Smooth muscle cell (in vitro differentiated cells): ENCODE measurements at regions not wholly inside any gene's neighbourhood (a gene's known extent, or its start where the extent isn't known, plus 50 kb on each side); places are given as distances from the start of the nearest gene placed in this dataset.
A peak's percentile ranks its signal among the peaks of the same experiment; 100 is the strongest.

Experiments used
- DNase-seq: peaks from one replicate; lab custom pipeline; 2025; ENCODE audit not compliant: unreplicated experiment; lab: John Stamatoyannopoulos, UW
- H2AFZ ChIP-seq: fragments of 200-600 bp; sonication (generic); 2 replicates; pipeline ENCODE4 v1.6.0; 2016; ENCODE audit warnings: antibody characterized with exemption, low read depth, mild to moderate bottlenecking
- H3F3A ChIP-seq: fragments of 200-600 bp; sonication (generic); 2 replicates; pipeline ENCODE4 v1.6.0; 2017; ENCODE audit warnings: antibody characterized with exemption, low read depth
- H3K27ac ChIP-seq: fragments of 200-600 bp; sonication (generic); 2 replicates; pipeline ENCODE4 v1.5.1; 2016; ENCODE audit warnings: low read depth, mild to moderate bottlenecking
- H3K27me3 ChIP-seq: fragments of 200-600 bp; sonication (generic); 2 replicates; pipeline ENCODE4 v1.6.1; 2016; ENCODE audit warnings: low read depth, mild to moderate bottlenecking
- H3K36me3 ChIP-seq: fragments of 200-600 bp; sonication (generic); 2 replicates; pipeline ENCODE4 v1.5.1; 2016; ENCODE audit warnings: low read depth
- H3K4me1 ChIP-seq: fragments of 200-600 bp; sonication (generic); 2 replicates; pipeline ENCODE4 v1.5.1; 2016; ENCODE audit warnings: low read depth
- H3K4me2 ChIP-seq: fragments of 200-600 bp; sonication (generic); 2 replicates; pipeline ENCODE4 v1.6.0; 2016; ENCODE audit warnings: mild to moderate bottlenecking
- H3K4me3 ChIP-seq: fragments of 200-600 bp; sonication (generic); 2 replicates; pipeline ENCODE4 v1.5.1; 2016; ENCODE audit warnings: mild to moderate bottlenecking
- H3K79me2 ChIP-seq: fragments of 200-600 bp; sonication (generic); 2 replicates; pipeline ENCODE4 v1.6.0; 2016; ENCODE audit warnings: low read depth, mild to moderate bottlenecking
- H3K9ac ChIP-seq: fragments of 200-600 bp; sonication (generic); 2 replicates; pipeline ENCODE4 v1.6.0; 2016; ENCODE audit warnings: low read depth
- H3K9me3 ChIP-seq: fragments of 200-600 bp; sonication (generic); replicated peaks from 2 replicates; pipeline ENCODE4 v1.5.1; 2016; ENCODE audit warnings: low read depth
- H4K20me1 ChIP-seq: fragments of 200-600 bp; sonication (generic); 2 replicates; pipeline ENCODE4 v1.6.0; 2016; ENCODE audit warnings: low read depth
- WGBS: methylation state at CpG from one replicate; pipeline ENCODE4 v1.1.7; 2016; ENCODE audit warnings: low lambda C conversion rate; 5-methylcytosine and 5-hydroxymethylcytosine counted together
- TF ChIP-seq, protein P1 (sequence below): fragments of 200-600 bp; sonication (generic); IDR thresholded peaks from 2 replicates; pipeline ENCODE4 v1.5.1; 2017; ENCODE audit warnings: borderline replicate concordance, mild to moderate bottlenecking, antibody characterized with exemption; ENCODE audit not compliant: insufficient read depth, poor library complexity, severe bottlenecking

DNA sequence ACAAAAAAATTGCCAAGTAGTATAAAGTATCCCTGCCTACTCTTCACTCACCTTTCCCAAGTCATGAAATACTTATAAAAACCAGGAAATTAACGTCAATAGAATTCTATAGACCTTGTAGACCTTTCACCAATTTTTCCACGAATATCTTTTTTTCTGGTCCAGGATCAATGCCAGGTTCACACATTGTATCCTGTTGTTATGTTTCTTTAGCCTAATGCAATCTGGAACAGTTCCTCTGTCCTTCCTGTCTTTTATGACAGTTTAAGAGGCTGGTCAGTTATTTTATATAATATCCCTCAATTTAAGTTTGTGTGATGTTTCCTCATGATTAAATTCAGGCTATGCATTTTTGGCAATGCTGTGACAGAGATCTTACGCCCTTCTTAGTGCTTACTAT, 63.2 kb upstream of the MAGI1 start:
- H3K27me3 ChIP-seq: no peaks in the 10 kb centered on the region
- no peaks in the 10 kb centered on the region for H3K79me2 ChIP-seq
- no peak overlapping the region for H2AFZ ChIP-seq
- H3K36me3 ChIP-seq: no peaks in the 10 kb centered on the region
- H3K9me3 ChIP-seq: no peaks in the 10 kb centered on the region
- H3K27ac ChIP-seq: no peak overlapping the region
- 93% methylated on average over 3 of the region's 3 CpGs for WGBS
- TF ChIP-seq, protein P1, sequence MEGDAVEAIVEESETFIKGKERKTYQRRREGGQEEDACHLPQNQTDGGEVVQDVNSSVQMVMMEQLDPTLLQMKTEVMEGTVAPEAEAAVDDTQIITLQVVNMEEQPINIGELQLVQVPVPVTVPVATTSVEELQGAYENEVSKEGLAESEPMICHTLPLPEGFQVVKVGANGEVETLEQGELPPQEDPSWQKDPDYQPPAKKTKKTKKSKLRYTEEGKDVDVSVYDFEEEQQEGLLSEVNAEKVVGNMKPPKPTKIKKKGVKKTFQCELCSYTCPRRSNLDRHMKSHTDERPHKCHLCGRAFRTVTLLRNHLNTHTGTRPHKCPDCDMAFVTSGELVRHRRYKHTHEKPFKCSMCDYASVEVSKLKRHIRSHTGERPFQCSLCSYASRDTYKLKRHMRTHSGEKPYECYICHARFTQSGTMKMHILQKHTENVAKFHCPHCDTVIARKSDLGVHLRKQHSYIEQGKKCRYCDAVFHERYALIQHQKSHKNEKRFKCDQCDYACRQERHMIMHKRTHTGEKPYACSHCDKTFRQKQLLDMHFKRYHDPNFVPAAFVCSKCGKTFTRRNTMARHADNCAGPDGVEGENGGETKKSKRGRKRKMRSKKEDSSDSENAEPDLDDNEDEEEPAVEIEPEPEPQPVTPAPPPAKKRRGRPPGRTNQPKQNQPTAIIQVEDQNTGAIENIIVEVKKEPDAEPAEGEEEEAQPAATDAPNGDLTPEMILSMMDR: no peak
- no peak overlapping the region for H3K9ac ChIP-seq
- no peak overlapping the region for H3K4me3 ChIP-seq
- no peaks in the 10 kb centered on the region for H3F3A ChIP-seq
- no peak overlapping the region for H3K4me2 ChIP-seq
- DNase-seq: no peak
- H3K4me1 ChIP-seq: no peaks in the 10 kb centered on the region
- no peaks in the 10 kb centered on the region for H4K20me1 ChIP-seq

DNA sequence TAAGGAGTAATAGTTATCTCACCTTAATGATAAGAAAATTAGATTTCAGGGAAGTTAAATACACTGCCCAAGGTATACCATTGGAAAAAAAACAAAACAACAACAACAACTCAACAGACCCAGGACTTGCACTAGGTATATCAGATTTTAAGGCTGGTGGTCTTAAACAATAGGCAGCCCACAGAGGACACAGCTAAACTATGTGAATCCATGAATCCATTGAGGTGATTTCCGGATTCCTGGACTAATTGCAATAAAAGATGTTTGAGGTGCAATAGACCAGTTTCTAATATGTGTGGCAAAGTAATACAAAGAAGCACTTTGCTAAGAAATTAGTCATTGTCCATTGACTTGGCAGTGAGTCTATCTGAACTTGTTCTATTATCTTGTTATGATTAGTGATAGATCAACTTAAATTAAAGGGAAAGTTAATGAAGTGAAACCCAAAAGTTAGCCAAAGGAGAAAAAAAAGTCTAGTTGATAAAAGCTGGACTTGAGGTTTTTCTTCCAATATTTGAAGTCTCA, 60.9 kb upstream of the MAGI1 start:
- Histone ChIP-seq H3K9me3 (no peaks in the 10 kb centered on the region), H3F3A (no peaks in the 10 kb centered on the region), H4K20me1 (no peaks in the 10 kb centered on the region), H3K79me2 (no peaks in the 10 kb centered on the region), H3K4me1 (no peaks in the 10 kb centered on the region), H3K27ac (no peak overlapping the region), H3K4me3 (no peak overlapping the region), H3K9ac (no peak overlapping the region), H3K4me2 (no peak overlapping the region), H3K36me3 (no peaks in the 10 kb centered on the region), H2AFZ (no peak overlapping the region), H3K27me3 (no peaks in the 10 kb centered on the region)
- DNase-seq: no peak
- TF ChIP-seq, protein P1: no peak
- WGBS: 86% methylated on average over 1 of the region's 1 CpG

DNA sequence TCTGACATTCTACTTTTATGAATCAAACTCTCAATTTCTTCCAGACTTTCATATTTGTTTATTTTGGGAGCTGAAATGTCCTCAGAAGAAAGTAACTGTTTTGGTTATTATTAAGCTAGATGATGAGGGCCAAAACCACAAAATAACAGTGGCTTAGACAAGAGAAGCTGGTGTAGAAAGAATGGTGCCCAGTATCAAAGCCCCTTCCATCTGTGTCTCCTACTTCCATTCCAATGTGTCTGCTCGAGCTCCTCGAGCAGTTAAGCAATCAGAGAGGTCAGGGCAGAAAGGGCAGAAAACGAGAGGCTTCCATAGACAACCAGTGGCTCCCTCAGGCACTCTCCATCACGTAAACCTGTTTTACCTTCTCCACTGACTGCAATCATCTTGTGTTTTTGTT, 59.7 kb upstream of the MAGI1 start:
- Histone ChIP-seq H3K4me1 (no peaks in the 10 kb centered on the region), H3K4me2 (peak overlapping the region; percentile 32), H3K9me3 (no peaks in the 10 kb centered on the region), H3K4me3 (no peak overlapping the region), H3K9ac (no peak overlapping the region), H4K20me1 (no peaks in the 10 kb centered on the region), H3F3A (no peaks in the 10 kb centered on the region), H3K36me3 (no peaks in the 10 kb centered on the region), H3K27me3 (no peaks in the 10 kb centered on the region), H3K79me2 (no peaks in the 10 kb centered on the region), H3K27ac (peak overlapping the region; percentile 4), H2AFZ (no peak overlapping the region)
- TF ChIP-seq, protein P1: no peak
- DNase-seq: no peak
- 33% methylated on average over 4 of the region's 4 CpGs for WGBS

DNA sequence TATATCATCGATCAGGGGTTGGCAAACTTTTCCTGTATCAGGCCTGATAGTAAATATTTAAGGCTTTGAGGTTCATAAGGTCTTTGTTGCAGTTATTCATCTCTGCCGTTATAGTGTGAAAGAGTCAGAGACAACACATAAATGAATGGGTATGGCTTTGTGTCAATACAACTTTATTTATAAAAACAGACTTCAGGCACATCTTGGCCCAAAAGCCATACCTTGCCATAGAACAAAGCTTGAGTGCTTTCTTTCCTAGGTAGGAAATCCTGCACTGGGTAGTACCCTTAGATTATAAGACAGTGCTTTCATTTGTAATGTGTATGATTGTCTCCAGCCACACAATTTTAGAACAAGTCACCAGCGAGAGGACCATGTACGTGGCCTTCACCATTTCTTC, 58.9 kb upstream of the MAGI1 start:
- no peaks in the 10 kb centered on the region for H3K9me3 ChIP-seq
- TF ChIP-seq, protein P1: no peak
- no peaks in the 10 kb centered on the region for H4K20me1 ChIP-seq
- H3K4me1 ChIP-seq: no peaks in the 10 kb centered on the region
- no peaks in the 10 kb centered on the region for H3K27me3 ChIP-seq
- H3K27ac ChIP-seq: no peak overlapping the region
- H3K4me2 ChIP-seq: no peak overlapping the region
- H3K9ac ChIP-seq: no peak overlapping the region
- DNase-seq: no peak
- no peak overlapping the region for H3K4me3 ChIP-seq
- no peaks in the 10 kb centered on the region for H3K79me2 ChIP-seq
- no peaks in the 10 kb centered on the region for H3K36me3 ChIP-seq
- H2AFZ ChIP-seq: no peak overlapping the region
- H3F3A ChIP-seq: no peaks in the 10 kb centered on the region
- 96% methylated on average over 4 of the region's 4 CpGs for WGBS
